ENCODE measurements at regions not wholly inside any gene's neighbourhood (a gene's known extent, or its start where the extent isn't known, plus 50 kb on each side); places are given as distances from the start of the nearest gene placed in this dataset.

- no peak for DNase-seq (ENCODE audit: low spot score)
Observed at GRCh38 chr11:23023319-23023718, 163.0 kb upstream of the CCDC179 start.

GRCh38 chr11:23041001-23041503 lies 180.8 kb upstream of the CCDC179 start:
- no peak for DNase-seq (ENCODE audit: low spot score)

- DNase-seq (ENCODE audit: low spot score) = no peak
Observed at GRCh38 chr11:23058656-23059055, 198.4 kb upstream of the CCDC179 start.

- DNase-seq (ENCODE audit: low spot score) = no peak
Observed at GRCh38 chr11:23063276-23063675, 203.0 kb upstream of the CCDC179 start.

- DNase-seq (ENCODE audit: low spot score) = no peak
Observed at GRCh38 chr11:23078289-23078971, 218.2 kb upstream of the CCDC179 start.

GRCh38 chr11:23079382-23079813 lies 219.1 kb upstream of the CCDC179 start:
- no peak for DNase-seq (ENCODE audit: low spot score)

- DNase-seq (ENCODE audit: low spot score) = no peak
Observed at GRCh38 chr11:23087407-23087806, 227.1 kb upstream of the CCDC179 start.

- DNase-seq (ENCODE audit: low spot score) = no peak
Observed at GRCh38 chr11:23090659-23091058, 230.4 kb upstream of the CCDC179 start.

- no peak for DNase-seq (ENCODE audit: low spot score)
Observed at GRCh38 chr11:23095650-23096189, 235.4 kb upstream of the CCDC179 start.

GRCh38 chr11:23097891-23098290 lies 237.6 kb upstream of the CCDC179 start:
- no peak for DNase-seq (ENCODE audit: low spot score)

GRCh38 chr11:23099256-23099655 lies 239.0 kb upstream of the CCDC179 start:
- no peak for DNase-seq (ENCODE audit: low spot score)

- no peak for DNase-seq (ENCODE audit: low spot score)
Observed at GRCh38 chr11:23100726-23101125, 240.5 kb upstream of the CCDC179 start.

- DNase-seq (ENCODE audit: low spot score) = no peak
Observed at GRCh38 chr11:23103416-23103815, 243.1 kb upstream of the CCDC179 start.

- DNase-seq (ENCODE audit: low spot score) = no peak
Observed at GRCh38 chr11:23111527-23111926, 251.3 kb upstream of the CCDC179 start.

- DNase-seq (ENCODE audit: low spot score) = no peak
Observed at GRCh38 chr11:23112390-23112789, 252.1 kb upstream of the CCDC179 start.

- peak; percentile 30 for DNase-seq (ENCODE audit: low spot score)
Observed at GRCh38 chr11:23112987-23113886, 253.0 kb upstream of the CCDC179 start.

- DNase-seq (ENCODE audit: low spot score) = no peak
Observed at GRCh38 chr11:23113887-23114216, 253.6 kb upstream of the CCDC179 start.

- no peak for DNase-seq (ENCODE audit: low spot score)
Observed at GRCh38 chr11:23123753-23124152, 263.5 kb upstream of the CCDC179 start.

- no peak for DNase-seq (ENCODE audit: low spot score)
Observed at GRCh38 chr11:23124249-23124648, 264.0 kb upstream of the CCDC179 start.

GRCh38 chr11:23124996-23125395 lies 264.7 kb upstream of the CCDC179 start:
- DNase-seq (ENCODE audit: low spot score) = no peak

GRCh38 chr11:23127706-23128105 lies 267.4 kb upstream of the CCDC179 start:
- DNase-seq (ENCODE audit: low spot score) = no peak

- peak; percentile 38 for DNase-seq (ENCODE audit: low spot score)
Observed at GRCh38 chr11:23134627-23135026, 274.4 kb upstream of the CCDC179 start.

GRCh38 chr11:23138761-23139160 lies 278.5 kb upstream of the CCDC179 start:
- peak; percentile 39 for DNase-seq (ENCODE audit: low spot score)

Data from Ammon's horn (tissue), 1 donor.